Liver (tissue), 8 donors: ENCODE measurements at regions not wholly inside any gene's neighbourhood (a gene's known extent, or its start where the extent isn't known, plus 50 kb on each side); places are given as distances from the start of the nearest gene placed in this dataset.

Experiments used
- DNase-seq: peaks from one replicate; pipeline ENCODE4 v3.0.0-alpha.2; 2017; ENCODE audit warnings: low spot score
- H3K27ac ChIP-seq, 2 donors: one replicate each; pipeline ENCODE4 v1.7.0; 2013; ENCODE audit warnings: inconsistent platforms in 2 of 2, low read length in 2 of 2, control low read depth in 1 of 2, low read depth in 1 of 2, mild to moderate bottlenecking in 1 of 2
- H3K27me3 ChIP-seq, 4 donors: one replicate each; pipeline versions ENCODE4 v1.6.1 to v1.7.0; 2013; ENCODE audit warnings: low read length in 3 of 4, inconsistent platforms in 1 of 4, mild to moderate bottlenecking in 1 of 4, moderate library complexity in 1 of 4; ENCODE audit not compliant: control insufficient read depth in 4 of 4, insufficient read depth in 4 of 4
- H3K36me3 ChIP-seq, 4 donors: one replicate each; pipeline versions ENCODE4 v1.6.1 to v1.7.0; 2013; ENCODE audit warnings: low read length in 3 of 4, mild to moderate bottlenecking in 3 of 4, low read depth in 1 of 4, moderate library complexity in 1 of 4; ENCODE audit not compliant: control insufficient read depth in 4 of 4, insufficient read depth in 3 of 4
- H3K4me1 ChIP-seq, 4 donors: one replicate each; pipeline versions ENCODE4 v1.6.1 to v1.7.0; 2013; ENCODE audit warnings: low read length in 3 of 4, mild to moderate bottlenecking in 3 of 4, moderate library complexity in 1 of 4; ENCODE audit not compliant: control insufficient read depth in 4 of 4, insufficient read depth in 4 of 4
- H3K4me3 ChIP-seq, 3 donors: one replicate each; pipeline versions ENCODE4 v1.6.1 to v1.7.0; 2013; ENCODE audit warnings: low read length in 3 of 3, control low read depth in 1 of 3, low read depth in 1 of 3, mild to moderate bottlenecking in 1 of 3
- H3K9ac ChIP-seq, 2 donors: one replicate each; pipeline ENCODE4 v1.7.0; 2013; ENCODE audit warnings: low read length in 2 of 2, mild to moderate bottlenecking in 2 of 2, moderate library complexity in 2 of 2, control low read depth in 1 of 2, low read depth in 1 of 2
- H3K9me3 ChIP-seq, 4 donors: one replicate each; pipeline versions ENCODE4 v1.6.1 to v1.7.0; 2013; ENCODE audit warnings: low read length in 3 of 4; ENCODE audit not compliant: control insufficient read depth in 4 of 4
- EGR1 ChIP-seq, 2 donors: IDR thresholded peaks; 2 replicates each; pipeline ENCODE4 v1.6.1; 2016 to 2018; ENCODE audit warnings: antibody characterized with exemption in 2 of 2, low read depth in 2 of 2
- FOXA1 ChIP-seq: IDR thresholded peaks from 2 replicates; pipeline ENCODE4 v1.6.1; 2016; ENCODE audit warnings: antibody characterized with exemption
- FOXA2 ChIP-seq: IDR thresholded peaks from 2 replicates; pipeline ENCODE4 v1.6.1; 2016; ENCODE audit warnings: antibody characterized with exemption
- HNF4A ChIP-seq, 2 donors: conservative IDR thresholded peaks; 2 replicates each; pipeline ENCODE4 v1.6.1; 2016; ENCODE audit warnings: antibody characterized with exemption in 2 of 2, mild to moderate bottlenecking in 2 of 2
- HNF4G ChIP-seq: IDR thresholded peaks from 2 replicates; pipeline ENCODE4 v1.6.1; 2016; ENCODE audit warnings: antibody characterized with exemption
- JUND ChIP-seq, 2 donors: IDR thresholded peaks; 2 replicates each; pipeline ENCODE4 v1.6.1; 2016; ENCODE audit warnings: antibody characterized with exemption in 2 of 2
- NR2F2 ChIP-seq: IDR thresholded peaks from 2 replicates; pipeline ENCODE4 v1.6.1; 2016; ENCODE audit warnings: antibody characterized with exemption
- RAD21 ChIP-seq, 2 donors: IDR thresholded peaks; 2 replicates each; pipeline ENCODE4 v1.6.1; 2016; ENCODE audit warnings: antibody characterized with exemption in 2 of 2, mild to moderate bottlenecking in 2 of 2
- RXRA ChIP-seq, 2 donors: IDR thresholded peaks; 2 replicates each; pipeline ENCODE4 v1.6.1; 2017 to 2018; ENCODE audit warnings: antibody characterized with exemption in 2 of 2, mild to moderate bottlenecking in 1 of 2
- SP1 ChIP-seq: IDR thresholded peaks from 2 replicates; pipeline ENCODE4 v1.6.1; 2018; ENCODE audit warnings: antibody characterized with exemption, mild to moderate bottlenecking
- TAF1 ChIP-seq: conservative IDR thresholded peaks from 2 replicates; pipeline ENCODE4 v1.6.1; 2016; ENCODE audit warnings: antibody characterized with exemption, mild to moderate bottlenecking
- YY1 ChIP-seq: IDR thresholded peaks from 2 replicates; pipeline ENCODE4 v1.6.1; 2016; ENCODE audit warnings: antibody characterized with exemption, mild to moderate bottlenecking
- WGBS: extraction: QIAGEN DNeasy Blood & Tissue Kit; methylation state at CpG from one replicate; pipeline ENCODE4 v1.1.7; 2013; 5-methylcytosine and 5-hydroxymethylcytosine counted together
- TF ChIP-seq, protein P1 (sequence below): fragments of 150-350 bp; IDR thresholded peaks from 2 replicates; pipeline ENCODE4 v1.5.1; 2017; ENCODE audit warnings: improper control_type of control experiment, low read depth, low read length; ENCODE audit not compliant: missing input control
- TF ChIP-seq, protein P2 (sequence below): IDR thresholded peaks from 2 replicates; pipeline ENCODE4 v1.6.1; 2016; ENCODE audit warnings: antibody characterized with exemption
- TF ChIP-seq, protein P3 (sequence below): IDR thresholded peaks from 2 replicates; pipeline ENCODE4 v1.6.1; 2016; ENCODE audit warnings: antibody characterized with exemption
- TF ChIP-seq, protein P4 (sequence below): IDR thresholded peaks from 2 replicates; pipeline ENCODE4 v1.6.1; 2016; ENCODE audit warnings: antibody characterized with exemption
- donor health status: healthy.
- donor health status: healthy.
- donor health status: healthy.
- donor health status: healthy.
- donor health status: healthy.

DNA sequence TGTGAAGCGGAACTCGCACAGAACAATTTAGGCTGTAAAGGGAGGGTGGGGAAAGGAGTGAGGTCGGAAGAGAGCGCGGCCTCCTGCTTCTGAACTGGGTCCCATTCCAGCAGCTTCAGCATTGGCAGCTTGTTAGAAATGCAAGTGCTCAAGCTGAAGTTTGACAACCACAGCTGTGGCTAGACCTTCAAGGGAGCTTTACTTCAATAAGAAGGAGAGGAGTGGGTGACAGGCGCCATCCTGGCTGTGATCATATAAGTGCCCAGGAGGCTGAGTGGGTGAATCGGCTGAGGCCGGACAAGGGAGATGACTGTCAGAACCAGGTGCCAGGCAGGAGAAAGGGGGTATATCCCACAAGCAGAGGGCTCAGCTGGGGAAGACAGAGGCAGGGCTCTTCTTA, 622.5 kb downstream of the GALR1 start (continued):
- TF ChIP-seq SP1: no peak
- TF ChIP-seq, protein P1, sequence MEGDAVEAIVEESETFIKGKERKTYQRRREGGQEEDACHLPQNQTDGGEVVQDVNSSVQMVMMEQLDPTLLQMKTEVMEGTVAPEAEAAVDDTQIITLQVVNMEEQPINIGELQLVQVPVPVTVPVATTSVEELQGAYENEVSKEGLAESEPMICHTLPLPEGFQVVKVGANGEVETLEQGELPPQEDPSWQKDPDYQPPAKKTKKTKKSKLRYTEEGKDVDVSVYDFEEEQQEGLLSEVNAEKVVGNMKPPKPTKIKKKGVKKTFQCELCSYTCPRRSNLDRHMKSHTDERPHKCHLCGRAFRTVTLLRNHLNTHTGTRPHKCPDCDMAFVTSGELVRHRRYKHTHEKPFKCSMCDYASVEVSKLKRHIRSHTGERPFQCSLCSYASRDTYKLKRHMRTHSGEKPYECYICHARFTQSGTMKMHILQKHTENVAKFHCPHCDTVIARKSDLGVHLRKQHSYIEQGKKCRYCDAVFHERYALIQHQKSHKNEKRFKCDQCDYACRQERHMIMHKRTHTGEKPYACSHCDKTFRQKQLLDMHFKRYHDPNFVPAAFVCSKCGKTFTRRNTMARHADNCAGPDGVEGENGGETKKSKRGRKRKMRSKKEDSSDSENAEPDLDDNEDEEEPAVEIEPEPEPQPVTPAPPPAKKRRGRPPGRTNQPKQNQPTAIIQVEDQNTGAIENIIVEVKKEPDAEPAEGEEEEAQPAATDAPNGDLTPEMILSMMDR: no peak

DNA sequence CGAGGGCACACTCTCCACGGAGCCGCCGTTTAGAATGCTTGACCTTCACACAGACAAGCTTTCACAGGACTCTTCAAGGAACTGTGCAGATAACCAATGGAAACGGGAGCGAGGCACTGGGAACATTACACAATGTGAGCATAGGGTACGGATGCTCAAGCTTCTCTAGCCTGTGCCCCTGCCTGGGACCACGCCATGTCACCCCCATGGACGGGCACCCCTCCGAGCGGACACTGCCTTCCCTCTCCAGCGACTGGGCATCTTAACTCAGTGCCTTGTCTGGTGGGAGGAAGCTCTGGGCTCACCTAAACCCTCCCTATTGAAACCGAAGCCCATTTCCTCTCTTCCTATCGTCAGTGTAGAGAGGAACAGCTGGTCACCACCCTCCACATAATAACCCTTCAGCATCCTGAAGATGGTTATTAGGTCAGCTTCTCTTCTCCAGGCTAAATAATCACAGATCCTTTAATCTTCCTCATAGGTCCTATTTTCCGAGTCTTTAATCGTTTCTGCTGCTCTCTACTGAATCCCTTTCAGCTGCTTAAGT, 626.7 kb downstream of the GALR1 start:
- DNase-seq: no peak
- Histone ChIP-seq H3K36me3 (no peaks in the 10 kb centered on the region), H3K9me3 (no peaks in the 10 kb centered on the region), H3K27ac (no peak overlapping the region), H3K4me1 (no peaks in the 10 kb centered on the region), H3K27me3 (no peaks in the 10 kb centered on the region), H3K4me3 (no peak overlapping the region), H3K9ac (no peak overlapping the region)
- TF ChIP-seq RXRA (IDR thresholded peaks at IDR 0.05): no peak
- no peak for TF ChIP-seq FOXA1
- WGBS: 74% methylated on average over 16 of the region's 16 CpGs

DNA sequence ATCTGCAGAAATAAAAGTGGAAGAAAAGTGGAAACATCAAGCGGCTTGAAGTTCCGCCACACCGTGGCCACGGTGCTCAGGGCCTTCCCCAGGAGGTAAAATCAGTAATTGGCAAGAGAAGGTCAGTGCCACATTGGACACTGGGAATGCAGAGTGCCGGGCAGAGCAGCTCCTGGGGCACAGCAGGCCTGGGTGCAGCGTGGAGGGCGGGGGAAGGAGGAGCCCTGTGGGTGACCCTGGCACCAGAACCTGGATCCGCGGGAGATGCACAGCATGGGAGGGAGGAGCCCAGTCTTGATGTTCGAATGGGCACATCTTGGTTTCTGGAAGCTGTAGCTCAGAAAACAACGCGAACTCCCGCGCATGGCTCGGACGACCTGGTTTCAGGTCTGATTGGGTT, 630.2 kb downstream of the GALR1 start:
- Histone ChIP-seq H3K9me3 (peaks cover 0 to 5% (median 0%) of the 10 kb centered on the region in 4 donors), H3K36me3 (no peaks in the 10 kb centered on the region), H3K27ac (no peak overlapping the region), H3K9ac (no peak overlapping the region), H3K4me1 (no peaks in the 10 kb centered on the region), H3K27me3 (no peaks in the 10 kb centered on the region), H3K4me3 (no peak overlapping the region)
- WGBS: 84% methylated on average over 16 of the region's 16 CpGs
- no peak for DNase-seq
- no peak for TF ChIP-seq TAF1
- no peak for TF ChIP-seq RAD21 (IDR thresholded peaks at IDR 0.05)
- no peak for TF ChIP-seq EGR1 (IDR thresholded peaks at IDR 0.05; ENCODE audit: low read depth in 2 of 2)
- no peak for TF ChIP-seq JUND (IDR thresholded peaks at IDR 0.05)
- TF ChIP-seq, protein P2, sequence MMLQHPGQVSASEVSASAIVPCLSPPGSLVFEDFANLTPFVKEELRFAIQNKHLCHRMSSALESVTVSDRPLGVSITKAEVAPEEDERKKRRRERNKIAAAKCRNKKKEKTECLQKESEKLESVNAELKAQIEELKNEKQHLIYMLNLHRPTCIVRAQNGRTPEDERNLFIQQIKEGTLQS: no peak
- no peak for TF ChIP-seq RXRA (IDR thresholded peaks at IDR 0.05)
- no peak for TF ChIP-seq NR2F2
- TF ChIP-seq, protein P3, sequence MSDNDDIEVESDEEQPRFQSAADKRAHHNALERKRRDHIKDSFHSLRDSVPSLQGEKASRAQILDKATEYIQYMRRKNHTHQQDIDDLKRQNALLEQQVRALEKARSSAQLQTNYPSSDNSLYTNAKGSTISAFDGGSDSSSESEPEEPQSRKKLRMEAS: no peak
- TF ChIP-seq SP1: no peak
- TF ChIP-seq YY1: no peak
- no peak for TF ChIP-seq HNF4G
- TF ChIP-seq, protein P4, sequence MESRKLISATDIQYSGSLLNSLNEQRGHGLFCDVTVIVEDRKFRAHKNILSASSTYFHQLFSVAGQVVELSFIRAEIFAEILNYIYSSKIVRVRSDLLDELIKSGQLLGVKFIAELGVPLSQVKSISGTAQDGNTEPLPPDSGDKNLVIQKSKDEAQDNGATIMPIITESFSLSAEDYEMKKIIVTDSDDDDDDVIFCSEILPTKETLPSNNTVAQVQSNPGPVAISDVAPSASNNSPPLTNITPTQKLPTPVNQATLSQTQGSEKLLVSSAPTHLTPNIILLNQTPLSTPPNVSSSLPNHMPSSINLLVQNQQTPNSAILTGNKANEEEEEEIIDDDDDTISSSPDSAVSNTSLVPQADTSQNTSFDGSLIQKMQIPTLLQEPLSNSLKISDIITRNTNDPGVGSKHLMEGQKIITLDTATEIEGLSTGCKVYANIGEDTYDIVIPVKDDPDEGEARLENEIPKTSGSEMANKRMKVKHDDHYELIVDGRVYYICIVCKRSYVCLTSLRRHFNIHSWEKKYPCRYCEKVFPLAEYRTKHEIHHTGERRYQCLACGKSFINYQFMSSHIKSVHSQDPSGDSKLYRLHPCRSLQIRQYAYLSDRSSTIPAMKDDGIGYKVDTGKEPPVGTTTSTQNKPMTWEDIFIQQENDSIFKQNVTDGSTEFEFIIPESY: no peak
- TF ChIP-seq FOXA2: no peak
- no peak for TF ChIP-seq HNF4A (conservative IDR thresholded peaks at IDR 0.05)
- TF ChIP-seq FOXA1: no peak
- TF ChIP-seq, protein P1: no peak
